Hepatic stellate cell (primary cell): ENCODE measurements at regions not wholly inside any gene's neighbourhood (a gene's known extent, or its start where the extent isn't known, plus 50 kb on each side); places are given as distances from the start of the nearest gene placed in this dataset.

ENCODE experiments used
- DNase-seq: peaks from one replicate; pipeline ENCODE4 v3.0.0; 2011; ENCODE audit warnings: low spot score

DNA sequence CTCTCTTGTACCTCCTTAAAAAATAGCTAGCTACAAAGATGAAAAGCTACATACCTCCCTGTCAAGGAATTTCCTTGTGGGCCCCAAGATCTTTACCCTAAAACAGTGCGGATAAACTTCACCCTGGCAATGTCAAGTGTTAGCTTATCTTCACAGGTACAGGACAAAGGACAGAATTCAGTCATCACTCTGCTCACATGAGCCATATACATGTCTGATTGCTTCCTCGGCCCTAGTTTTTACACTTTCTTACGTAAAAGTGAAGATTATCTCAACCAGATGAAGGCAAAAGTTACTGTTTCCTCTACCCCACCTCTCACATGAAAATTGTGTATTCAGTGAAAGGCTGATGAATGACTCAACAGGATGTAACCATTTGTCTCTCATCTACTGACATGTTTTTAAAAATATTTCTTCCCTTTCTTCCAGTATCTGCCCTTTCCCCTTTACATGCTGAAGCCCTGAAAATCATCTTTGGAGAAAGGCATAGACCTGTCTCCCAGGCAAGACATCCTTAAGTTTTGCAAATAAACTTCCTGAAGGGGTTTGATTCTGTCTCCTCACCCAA, 890.1 kb downstream of the GALC start:
- no peak for DNase-seq

DNA sequence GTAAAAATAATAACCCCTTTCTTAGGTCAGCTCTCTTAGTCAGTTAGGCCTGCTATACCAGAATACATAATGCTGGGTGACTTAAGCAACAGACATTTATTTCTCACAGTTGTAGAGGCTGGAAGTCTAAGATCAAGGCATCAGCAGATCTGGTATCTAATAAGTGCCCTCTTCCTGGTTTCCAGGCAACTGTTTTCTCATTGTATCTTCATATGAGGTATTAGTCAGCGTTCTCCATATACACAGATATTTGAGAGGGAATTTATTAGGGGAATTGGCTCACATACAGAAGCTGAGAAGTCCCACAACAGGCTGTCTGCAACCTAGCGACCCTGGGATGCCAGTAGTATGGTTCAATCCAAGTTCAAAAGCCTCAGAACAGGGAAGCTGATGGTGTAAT, 896.0 kb downstream of the GALC start:
- no peak for DNase-seq

DNA sequence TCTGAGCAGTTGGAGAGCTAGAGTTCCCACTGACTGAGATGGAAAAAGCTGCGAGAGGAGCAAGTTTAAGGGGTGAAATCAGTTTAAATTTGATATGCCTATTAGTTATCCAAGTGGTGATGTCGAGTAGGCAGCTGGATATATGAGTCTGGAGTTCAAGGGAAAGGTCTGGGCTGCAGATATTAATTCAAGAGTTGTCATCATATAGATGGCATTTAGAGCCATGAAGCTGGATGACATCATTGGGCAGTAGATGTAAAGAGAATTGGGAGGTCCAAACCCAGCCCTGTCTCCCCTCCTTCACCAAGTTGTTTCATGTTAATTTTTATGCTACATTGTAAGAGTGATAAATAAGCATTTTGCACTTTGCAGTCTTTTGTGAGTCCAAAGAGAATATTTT, 898.1 kb downstream of the GALC start:
- no peak for DNase-seq

DNA sequence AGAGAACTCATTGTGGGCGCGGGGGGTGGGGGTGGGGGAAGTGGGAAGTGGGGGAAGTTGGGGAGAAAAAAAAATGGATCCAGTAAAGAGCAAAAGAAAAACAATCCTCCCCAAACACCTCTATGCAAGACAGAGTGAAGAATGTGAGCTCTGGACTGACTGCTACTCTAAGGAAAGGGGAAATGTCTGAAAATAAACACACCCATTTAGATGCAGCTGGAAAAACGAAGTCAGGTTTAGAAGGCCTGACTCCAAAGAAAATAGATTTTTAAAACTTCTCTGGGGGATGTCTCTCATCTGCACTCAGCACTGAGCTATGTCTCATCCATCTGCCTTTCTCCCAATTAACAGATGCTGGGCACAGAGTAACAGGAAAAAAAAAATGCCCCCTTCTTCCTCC, 904.4 kb downstream of the GALC start:
- no peak for DNase-seq

DNA sequence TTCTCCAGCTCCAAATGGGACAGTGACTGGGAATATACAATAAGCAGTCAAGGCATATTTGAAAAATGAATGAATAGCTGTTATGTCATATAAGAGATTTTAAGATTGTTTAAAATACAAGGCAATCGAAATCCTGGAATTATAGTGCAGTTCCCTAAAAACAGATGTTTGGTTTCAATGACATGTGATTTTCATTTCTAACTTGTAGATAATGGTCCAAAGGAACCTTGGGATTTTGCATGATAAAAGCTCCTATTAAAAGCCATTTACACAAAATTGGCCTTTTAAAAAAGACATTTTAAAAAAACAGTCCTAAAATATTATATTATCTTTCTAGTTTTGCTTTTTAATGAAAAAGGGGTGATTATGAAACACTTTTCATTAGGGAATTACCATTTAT, 905.1 kb downstream of the GALC start:
- DNase-seq = no peak

DNA sequence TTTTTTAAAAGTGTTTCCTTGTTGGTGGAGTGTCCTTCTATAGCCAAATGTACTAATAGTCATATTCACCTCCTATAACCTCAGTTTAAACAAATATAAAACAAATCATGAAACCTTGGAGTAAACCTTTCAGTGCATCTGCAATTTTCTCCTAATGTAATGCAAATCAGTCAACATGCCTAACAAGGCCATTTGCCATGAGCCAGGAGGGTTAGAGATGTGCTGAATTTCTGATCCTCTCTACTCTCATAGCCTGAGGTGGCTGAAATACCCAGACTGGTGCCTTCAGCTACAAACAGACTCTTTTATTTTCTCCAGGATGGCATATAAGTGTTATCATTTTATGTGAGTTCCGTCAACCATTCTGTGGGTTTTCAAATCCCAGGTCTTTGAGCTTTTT, 908.1 kb downstream of the GALC start:
- DNase-seq = no peak

DNA sequence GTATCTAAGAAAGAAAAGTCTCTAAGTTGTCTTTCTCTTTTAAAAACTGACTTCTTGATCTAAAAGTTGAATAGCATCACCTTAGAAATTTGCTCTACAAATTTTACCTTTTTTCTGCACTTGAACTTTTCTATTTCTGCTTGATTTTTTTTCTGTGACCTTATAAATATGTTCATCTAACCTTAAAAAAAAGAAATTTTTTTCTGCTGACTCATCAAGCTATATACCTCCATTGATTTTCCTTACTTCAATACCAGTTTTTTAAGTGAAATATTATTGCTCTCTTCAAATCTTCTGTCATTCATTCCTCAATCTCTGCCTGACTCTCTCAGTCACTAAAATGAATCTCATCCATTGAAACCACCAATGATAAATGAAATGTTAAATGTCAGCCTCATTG, 910.1 kb downstream of the GALC start:
- DNase-seq = no peak

DNA sequence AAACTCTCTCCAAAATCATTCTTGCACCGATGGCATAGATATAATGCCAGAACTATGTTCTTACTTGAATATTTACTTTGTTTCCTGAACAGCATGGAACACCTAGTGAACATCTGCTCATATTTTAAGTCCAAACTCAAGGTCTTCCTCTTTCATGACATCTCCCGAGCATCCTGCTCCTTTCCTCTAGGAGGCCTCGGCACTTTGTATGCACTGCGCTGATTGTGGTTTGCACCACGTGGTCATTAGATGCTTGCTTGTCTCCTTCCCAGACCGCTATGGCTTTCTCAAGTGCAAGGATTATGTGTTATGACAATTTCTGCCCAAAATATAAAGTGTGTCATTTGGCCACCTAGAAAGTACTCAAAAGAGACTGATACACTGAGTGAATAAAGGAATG, 912.0 kb downstream of the GALC start:
- no peak for DNase-seq

DNA sequence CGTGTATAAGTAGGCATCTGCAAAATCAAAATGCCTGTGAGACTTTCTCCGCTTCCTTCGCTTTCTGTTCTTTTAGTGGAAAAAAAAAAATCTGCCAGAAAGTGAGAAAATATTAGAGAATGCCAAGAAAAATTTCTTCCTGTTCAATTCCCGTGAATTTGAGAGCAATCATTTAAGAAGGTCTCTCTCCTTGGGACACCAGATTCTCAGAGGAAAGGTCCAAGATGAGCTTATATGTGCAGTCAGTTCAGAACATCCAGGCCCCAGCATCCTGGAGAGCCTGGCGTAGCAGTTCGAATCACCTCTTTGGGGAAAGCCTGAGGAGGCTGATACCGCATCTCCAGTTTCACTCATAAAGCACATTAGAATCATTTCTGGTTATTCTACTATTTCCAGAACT, 912.8 kb downstream of the GALC start:
- DNase-seq = no peak

DNA sequence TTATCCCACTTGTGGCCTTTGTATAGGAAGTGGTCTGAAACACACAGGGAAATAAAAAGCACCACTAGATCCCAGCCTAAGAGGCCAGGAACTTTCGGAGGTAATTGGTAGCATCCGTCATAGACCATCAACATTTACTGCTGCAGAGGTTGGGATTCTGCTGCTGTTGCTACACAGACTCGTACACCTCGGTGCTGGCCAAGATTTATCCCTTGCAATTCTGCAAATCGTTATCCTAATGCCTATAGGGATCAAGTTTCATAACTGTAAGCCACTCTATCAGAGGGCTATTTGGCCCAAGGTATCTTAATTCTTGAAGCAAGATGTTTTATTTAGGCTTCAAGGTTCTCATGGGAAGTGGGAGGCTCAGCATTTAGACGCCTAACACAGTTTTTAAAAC, 913.6 kb downstream of the GALC start:
- DNase-seq = no peak

DNA sequence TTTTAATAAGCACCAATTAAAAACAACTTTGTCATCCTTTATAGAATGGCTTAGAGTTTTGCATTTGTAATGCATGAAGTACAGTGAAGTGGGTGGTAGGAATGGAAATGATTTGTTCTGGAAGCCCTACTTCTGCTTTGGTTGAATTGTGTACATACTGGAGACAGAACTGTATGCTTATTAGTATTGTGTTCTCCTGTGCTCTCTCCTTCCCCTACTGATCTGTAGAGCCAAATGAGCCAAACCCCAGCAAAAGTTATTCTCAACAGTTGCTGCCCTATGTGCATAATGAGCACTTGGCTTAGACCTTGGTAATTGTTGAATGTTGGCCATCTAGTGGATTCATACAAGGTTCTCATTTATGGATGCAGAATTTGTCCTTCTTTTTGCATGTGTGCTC, 916.1 kb downstream of the GALC start:
- DNase-seq = no peak

DNA sequence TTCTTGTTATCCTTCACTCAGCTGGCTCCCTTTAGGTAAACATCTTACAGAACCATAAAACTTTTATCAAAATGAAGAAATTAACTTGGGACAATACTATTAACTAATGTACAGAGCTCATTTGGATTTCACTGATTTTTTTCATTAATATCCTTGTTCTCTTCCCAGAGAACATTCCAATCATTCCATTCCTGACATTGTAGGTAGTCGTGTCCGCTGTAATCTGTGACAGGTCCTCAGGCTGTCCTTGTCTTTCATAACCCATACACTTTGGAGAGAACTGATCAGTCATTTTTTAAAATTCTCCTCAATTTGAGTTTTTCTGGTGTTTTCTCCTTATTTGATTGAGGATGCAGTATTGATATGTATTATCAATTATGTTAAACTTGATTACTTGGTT, 916.8 kb downstream of the GALC start:
- no peak for DNase-seq

DNA sequence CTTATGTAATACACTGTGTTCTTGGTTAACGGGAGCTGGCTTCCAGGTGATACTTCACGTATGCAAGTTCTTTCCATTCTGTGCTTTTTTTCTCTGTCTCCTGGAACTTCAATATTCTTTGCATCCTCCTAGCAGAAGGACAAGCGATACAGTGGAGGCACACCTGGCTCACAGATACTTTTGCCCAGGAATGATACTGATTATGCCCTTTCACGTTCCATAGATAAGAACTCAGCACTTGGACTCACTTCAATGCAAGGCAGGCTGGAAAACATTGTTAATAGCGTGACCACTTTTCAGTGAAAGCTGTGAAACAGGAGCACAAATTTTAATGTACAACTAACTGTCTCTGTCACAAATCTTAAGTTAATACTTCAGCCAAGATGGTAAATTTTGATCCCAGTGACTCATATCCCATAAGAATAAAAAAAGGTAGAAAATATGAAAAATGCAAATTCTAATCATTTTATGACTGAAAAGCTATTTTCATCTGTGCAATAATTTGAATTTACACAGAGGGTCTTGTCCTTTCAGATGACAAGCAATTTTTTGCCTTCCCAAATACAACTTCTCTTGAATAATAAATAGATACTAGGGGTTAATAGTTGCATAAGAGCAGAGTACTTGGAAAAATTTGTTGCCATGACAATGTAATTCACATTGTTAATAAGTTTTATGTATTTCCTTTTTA, 919.0 kb downstream of the GALC start:
- DNase-seq = no peak

DNA sequence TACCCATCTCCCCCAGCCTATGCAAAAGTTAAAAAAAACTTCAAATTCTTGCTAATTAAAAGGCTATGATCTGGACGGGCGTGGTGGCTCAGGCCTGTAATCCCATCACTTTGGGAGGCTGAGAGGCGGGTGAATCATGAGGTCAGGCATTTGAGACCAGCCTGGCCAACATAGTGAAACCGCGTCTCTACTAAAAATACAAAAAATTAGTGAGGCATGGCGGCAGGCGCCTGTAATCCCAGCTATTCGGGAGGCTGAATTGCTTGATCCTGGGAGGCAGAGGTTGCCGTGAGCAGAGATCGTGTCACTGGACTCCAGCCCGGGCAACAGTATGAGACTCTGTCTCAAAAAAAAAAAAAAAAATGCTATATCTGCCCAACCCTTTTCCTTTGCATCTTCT, 925.4 kb downstream of the GALC start:
- DNase-seq = no peak

DNA sequence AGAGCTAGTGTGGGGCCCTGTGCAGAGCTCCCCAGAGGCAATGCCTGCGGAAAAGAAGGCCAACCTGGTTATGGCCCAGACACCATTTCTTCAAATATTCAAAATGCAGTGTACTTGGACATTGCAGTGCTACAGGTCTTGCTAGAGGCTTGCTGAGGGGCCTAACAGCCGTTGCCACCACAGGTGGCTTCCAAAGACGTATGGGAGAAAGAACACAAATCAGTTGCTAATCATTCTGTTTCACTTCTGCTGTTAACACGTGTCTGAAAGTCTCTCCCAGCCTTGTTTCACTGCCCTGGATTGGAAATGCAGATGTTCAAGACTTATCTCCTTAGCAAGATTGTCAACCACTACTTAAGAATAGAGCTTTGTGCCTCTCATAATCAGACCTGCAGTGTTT, 925.9 kb downstream of the GALC start:
- no peak for DNase-seq

DNA sequence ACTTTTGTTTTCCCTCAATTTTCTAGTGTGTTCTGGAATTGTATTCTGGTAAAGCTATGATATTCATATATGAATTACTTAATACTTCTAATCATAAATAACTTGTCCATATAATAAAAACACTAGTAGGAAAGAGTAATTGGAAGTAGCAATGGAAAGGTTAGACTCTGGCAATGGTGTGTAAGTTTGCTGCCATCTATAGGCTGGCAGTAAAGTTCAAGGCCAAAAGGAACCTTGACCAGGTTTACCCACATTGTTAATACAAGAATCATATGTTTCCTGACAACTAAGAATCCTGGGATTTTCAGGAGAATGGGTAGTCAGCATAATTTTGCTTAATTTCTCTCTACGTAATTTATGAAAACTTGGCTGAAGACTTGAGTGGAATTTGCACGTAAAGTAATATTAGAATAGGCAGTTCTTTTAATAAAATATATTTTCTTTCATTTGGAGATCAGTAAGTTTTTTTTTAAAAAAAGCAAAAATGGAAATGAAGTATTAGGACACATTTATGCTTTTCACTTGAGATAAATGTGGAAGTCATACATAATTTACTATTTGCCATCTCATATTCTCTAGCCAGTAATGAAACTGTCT, 926.7 kb downstream of the GALC start:
- no peak for DNase-seq

DNA sequence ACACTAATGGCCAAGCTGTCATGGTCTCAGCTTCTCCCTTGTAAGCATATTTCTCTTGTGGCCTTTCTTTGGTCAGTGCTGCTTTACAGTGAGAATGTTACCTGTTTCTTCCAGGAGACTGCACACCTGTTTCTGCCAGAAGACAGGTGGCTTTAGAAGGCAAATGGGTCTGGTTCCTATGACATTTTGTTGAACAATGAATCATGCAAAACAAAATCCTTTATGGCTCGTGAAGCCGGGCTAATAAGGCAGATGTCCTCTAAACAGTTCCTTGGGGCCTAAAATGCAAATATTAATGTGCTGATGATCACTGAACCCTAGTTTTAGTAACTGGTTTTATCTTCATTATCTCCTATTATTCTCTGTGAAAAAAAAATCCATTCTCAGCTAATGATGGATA, 927.6 kb downstream of the GALC start:
- no peak for DNase-seq

DNA sequence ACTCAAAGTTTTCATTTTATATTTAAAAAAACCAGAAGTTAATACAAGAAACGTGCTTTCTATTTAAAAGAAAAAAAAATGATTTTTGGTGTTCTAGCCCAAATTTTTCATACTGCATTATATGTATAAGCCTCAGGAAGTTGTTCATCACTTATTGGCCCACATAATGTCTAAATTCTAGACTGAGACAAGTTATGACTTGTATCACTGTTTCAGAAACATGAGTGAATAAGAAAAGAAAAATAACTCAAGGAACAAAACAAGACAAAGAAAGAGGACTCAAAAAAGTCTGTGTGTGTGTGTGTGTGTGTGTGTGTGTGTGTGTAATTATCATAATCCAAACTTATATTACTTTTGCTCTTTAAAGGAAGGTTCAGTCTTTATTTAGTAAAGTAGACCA, 929.8 kb downstream of the GALC start:
- DNase-seq = no peak

DNA sequence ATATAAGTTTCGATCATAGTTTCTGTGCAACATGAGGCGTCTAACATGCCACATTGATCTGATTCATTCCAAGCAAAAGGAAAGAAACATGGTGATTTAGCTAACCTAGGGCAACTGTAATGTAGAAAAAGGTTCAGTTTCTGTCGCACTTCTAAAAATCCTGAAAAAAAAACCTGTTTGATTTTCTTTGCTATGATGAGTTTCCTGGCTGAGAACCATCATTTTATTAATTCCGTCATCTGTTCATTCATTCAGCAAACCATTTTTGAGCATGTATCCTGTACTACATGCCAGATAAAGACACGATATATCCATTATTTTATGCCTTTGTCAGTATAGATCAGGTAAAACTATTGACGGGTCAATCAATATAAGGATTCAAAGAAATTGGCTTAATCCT, 932.6 kb downstream of the GALC start:
- DNase-seq = no peak

DNA sequence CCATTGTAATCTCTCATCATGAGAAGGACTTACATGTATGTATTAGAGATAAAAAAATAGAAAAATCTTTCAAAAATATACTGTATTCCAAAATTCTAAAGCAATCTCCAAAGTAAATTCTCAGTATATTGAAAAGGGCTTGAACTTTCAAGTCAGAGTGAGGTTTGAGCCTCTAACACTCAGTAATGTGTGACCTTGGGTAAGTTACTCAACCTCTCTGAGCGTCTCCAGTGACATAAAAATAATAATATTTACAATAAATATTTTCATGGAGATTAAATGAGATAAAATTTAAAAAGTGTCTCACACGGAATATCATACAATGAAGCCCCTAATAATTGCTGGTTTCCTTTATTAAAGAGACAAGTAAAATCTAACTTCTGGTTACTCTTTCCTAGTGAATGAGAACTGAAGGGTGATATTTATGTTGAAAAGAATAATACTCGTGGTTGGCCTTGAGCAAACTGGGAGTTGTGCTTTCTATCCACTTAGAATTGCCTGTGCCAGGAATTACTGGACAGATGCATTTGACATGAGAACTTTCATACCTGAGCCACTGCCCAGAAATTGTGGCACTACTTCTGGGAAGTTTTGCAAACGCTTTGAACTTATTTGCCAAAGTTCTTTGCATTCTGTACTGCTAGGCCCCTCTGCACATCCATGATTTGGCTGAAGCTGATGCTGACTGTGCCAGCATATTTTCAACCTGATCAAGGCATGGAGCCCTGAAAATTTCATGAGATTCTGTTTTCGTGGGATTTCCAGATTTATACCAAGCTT, 933.7 kb downstream of the GALC start:
- no peak for DNase-seq

DNA sequence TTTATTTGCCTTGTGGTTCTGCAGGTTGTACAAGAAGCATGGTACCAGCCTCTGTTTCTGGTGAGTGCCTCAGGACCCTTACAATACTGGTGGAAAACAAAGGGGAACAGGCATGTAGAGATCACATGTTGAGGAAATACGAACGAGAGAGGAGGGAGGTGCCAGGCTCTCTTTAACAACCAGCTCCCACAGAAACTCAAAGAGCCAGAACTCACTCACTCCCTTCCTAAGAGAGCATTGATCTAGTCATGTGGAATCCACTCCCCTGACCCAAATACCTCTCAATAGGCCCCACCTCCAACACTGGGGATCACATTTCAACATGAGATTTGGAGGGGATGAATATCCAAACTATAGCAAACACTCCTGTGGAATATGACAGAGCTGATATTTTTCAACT, 938.0 kb downstream of the GALC start:
- no peak for DNase-seq

DNA sequence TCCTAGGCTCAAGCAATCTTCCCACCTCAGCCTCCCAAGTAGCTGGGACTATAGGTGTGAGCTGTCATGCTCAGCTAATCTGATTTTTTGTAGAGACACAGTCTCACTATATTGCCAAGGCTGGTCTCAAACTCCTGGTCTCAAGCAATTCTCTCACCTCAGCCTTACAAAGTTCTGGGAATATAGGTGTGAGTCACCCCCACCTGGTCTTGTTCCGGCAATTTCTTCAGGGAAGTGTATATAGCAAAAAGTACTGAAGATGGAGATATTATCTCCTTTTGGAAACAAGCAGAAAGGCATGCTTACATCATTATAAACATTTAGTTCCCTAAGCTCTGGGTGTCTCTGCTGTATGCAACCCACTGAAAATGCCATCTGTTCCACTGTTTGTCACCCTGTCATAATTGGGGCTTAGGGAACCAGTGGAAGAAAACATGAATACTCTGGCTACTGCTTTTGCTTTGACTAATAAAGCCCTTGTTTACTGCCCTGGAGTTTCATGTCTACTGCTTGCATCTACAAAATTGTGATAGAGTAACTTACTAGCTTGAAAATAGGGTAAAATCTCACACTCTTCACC, 940.2 kb downstream of the GALC start:
- no peak for DNase-seq

DNA sequence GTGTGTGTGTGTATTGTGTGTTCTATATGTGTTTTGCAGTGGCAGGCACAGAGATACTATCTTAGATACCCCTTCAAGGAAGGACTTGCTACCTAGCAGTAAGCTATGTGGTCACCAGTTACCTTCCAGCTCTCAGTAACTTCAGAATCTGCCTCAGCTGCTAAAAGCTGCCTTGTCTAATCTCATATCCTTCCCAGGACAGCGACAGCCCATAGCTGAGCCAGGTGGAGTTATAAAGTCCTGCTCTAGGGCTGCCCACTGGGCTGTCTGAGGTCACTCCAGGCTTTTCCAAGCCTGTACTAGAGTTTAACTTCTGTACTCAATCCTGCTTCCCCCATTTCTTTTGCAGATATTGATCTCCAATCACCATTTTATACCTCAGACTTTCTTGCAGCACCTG, 942.6 kb downstream of the GALC start:
- DNase-seq = no peak
